HEK293T (cell line): ENCODE measurements at regions not wholly inside any gene's neighbourhood (a gene's known extent, or its start where the extent isn't known, plus 50 kb on each side); places are given as distances from the start of the nearest gene placed in this dataset.
"Not testable (repeated sequence)": the region's sequence is repeated elsewhere in the genome, so short reads cannot be mapped to it uniquely, and the experiment has no call there.

Experiments used
- CTCF ChIA-PET: fragments of 350-600 bp; formaldehyde crosslinking; extraction: SDS; loops from one replicate; lab custom pipeline; 2021; ENCODE audit warnings: antibody characterized with exemption, inconsistent platforms; lab: Yijun Ruan, JAX
- POLR2A ChIA-PET: fragments of 350-600 bp; formaldehyde crosslinking; extraction: SDS; loops from one replicate; lab custom pipeline; 2020; ENCODE audit warnings: antibody characterized with exemption, inconsistent platforms; lab: Yijun Ruan, JAX
- DNase-seq: peaks from one replicate; pipeline ENCODE4 v3.0.0; 2012; ENCODE audit warnings: mixed read lengths; ENCODE audit errors: extremely low spot score
- ARNT ChIP-seq: fragments of 450-650 bp; IDR thresholded peaks from 2 replicates; pipeline ENCODE4 v1.6.1; 2017; ENCODE audit warnings: mild to moderate bottlenecking
- BHLHE40 ChIP-seq: fragments of 450-650 bp; IDR thresholded peaks from 2 replicates; pipeline ENCODE4 v1.6.1; 2016; ENCODE audit warnings: mild to moderate bottlenecking, moderate library complexity, borderline replicate concordance
- CTBP1 ChIP-seq: fragments of 450-650 bp; IDR thresholded peaks from 2 replicates; pipeline ENCODE4 v1.6.1; 2016; ENCODE audit warnings: borderline replicate concordance
- ELF4 ChIP-seq: fragments of 450-650 bp; IDR thresholded peaks from 2 replicates; pipeline ENCODE4 v1.6.1; 2017; ENCODE audit warnings: antibody characterized with exemption
- FOXA1 ChIP-seq: fragments of 450-650 bp; IDR thresholded peaks from 2 replicates; pipeline ENCODE4 v1.6.1; 2016; ENCODE audit warnings: mild to moderate bottlenecking
- FOXK2 ChIP-seq: fragments of 450-650 bp; IDR thresholded peaks from 2 replicates; pipeline ENCODE4 v1.6.1; 2016; ENCODE audit warnings: mild to moderate bottlenecking
- FOXM1 ChIP-seq: fragments of 450-650 bp; IDR thresholded peaks from 2 replicates; pipeline ENCODE4 v1.6.1; 2017; ENCODE audit warnings: mild to moderate bottlenecking, borderline replicate concordance
- HDGF ChIP-seq: fragments of 450-650 bp; IDR thresholded peaks from 2 replicates; pipeline ENCODE4 v1.6.1; 2017; ENCODE audit warnings: antibody characterized with exemption, borderline replicate concordance
- L3MBTL2 ChIP-seq: fragments of 450-650 bp; conservative IDR thresholded peaks from 2 replicates; pipeline ENCODE4 v1.6.1; 2016; ENCODE audit warnings: mild to moderate bottlenecking
- LEF1 ChIP-seq: fragments of 450-650 bp; IDR thresholded peaks from 2 replicates; pipeline ENCODE4 v1.6.1; 2017; ENCODE audit warnings: mild to moderate bottlenecking, borderline replicate concordance
- NFRKB ChIP-seq: fragments of 450-650 bp; IDR thresholded peaks from 2 replicates; pipeline ENCODE4 v1.6.1; 2016; ENCODE audit warnings: mild to moderate bottlenecking, moderate library complexity
- SP1 ChIP-seq: fragments of 450-650 bp; IDR thresholded peaks from 2 replicates; pipeline ENCODE4 v1.6.1; 2017
- SUZ12 ChIP-seq: fragments of 450-650 bp; IDR thresholded peaks from 2 replicates; pipeline ENCODE4 v1.6.1; 2016; ENCODE audit warnings: mild to moderate bottlenecking
- TARDBP ChIP-seq: fragments of 450-650 bp; IDR thresholded peaks from 2 replicates; pipeline ENCODE4 v1.6.1; 2016
- ZNF384 ChIP-seq: fragments of 450-650 bp; IDR thresholded peaks from 2 replicates; pipeline ENCODE4 v1.6.1; 2016
- TF ChIP-seq, protein P1 (sequence below): fragments of 450-650 bp; IDR thresholded peaks from 2 replicates; pipeline ENCODE4 v1.6.1; 2016

DNA sequence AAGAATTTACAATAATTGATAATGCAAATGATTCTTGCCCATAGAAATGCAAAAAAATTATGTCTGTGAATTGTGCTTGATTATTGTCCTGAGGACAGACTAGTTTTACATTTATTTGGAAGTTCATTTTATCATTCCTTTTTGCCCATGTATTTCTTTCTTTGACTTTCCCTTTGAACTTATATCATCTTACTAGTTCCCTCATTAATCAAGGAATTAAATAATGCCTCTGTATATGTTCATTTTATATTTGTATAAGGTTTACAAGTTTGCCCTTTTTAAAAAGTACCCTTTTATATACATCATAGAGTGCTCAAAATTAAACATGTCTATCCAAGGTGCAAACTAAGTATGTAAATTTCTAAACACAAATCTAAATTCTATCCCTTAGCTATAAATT lies 501.6 kb downstream of the NTRK2 start:
- ChIA-PET POLR2A (no interaction called here), CTCF (no interaction called here)
- no peak for DNase-seq

DNA sequence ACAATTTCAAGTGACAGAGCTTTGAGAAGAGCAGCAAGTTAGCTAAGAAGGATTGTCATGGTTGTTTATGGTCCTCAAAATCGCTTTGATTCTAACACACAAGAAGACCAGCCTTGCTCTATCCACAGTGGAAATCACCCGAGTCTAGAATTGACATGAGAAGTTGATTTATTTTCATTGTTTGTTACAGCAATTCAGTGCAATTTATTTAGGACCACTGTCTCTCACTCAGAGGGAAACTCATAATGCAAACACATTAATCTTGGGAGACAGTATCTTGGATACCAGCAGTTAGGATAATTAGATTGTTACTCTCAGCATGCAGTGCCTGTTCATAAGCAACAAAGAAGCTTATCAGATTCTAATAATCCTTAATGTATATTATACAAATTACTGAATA lies 498.9 kb downstream of the NTRK2 start:
- TF ChIP-seq FOXA1, result no peak
- no peak for TF ChIP-seq SUZ12
- TF ChIP-seq L3MBTL2, result no peak
- TF ChIP-seq NFRKB, result no peak
- TF ChIP-seq LEF1, result no peak
- ChIA-PET CTCF (no interaction called here), POLR2A (no interaction called here)
- DNase-seq, result no peak

More for the DNA sequence above, 501.6 kb downstream of the NTRK2 start:
- no peak for TF ChIP-seq CTBP1
- TF ChIP-seq SP1, result no peak

DNA sequence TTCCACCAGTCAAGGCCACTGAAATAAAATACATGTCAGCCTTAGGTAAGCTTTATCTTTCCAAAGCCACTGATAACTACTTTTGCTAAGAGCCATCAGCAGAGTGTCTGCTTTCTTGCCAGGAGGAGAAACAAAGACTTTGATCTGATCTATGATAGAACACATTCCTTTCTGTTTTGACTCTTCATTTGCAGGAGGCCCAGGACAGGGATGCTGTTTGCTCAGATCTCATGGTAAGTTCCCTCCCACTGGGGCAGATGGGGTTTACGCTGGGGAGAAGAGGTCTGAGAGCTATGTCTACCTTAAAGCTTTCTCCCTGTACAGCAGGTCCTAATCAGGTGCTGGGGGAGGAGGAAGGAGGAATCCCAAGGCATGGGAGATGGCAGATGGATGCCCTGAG lies 497.6 kb downstream of the NTRK2 start:
- POLR2A ChIA-PET, result no interaction called here
- CTCF ChIA-PET, result no interaction called here
- no peak for DNase-seq
- TF ChIP-seq ELF4, result no peak
- no peak for TF ChIP-seq ZNF384
- TF ChIP-seq L3MBTL2, result no peak
- no peak for TF ChIP-seq HDGF
- no peak for TF ChIP-seq SUZ12
- no peak for TF ChIP-seq TARDBP
- TF ChIP-seq FOXK2, result no peak
- TF ChIP-seq, protein P1, sequence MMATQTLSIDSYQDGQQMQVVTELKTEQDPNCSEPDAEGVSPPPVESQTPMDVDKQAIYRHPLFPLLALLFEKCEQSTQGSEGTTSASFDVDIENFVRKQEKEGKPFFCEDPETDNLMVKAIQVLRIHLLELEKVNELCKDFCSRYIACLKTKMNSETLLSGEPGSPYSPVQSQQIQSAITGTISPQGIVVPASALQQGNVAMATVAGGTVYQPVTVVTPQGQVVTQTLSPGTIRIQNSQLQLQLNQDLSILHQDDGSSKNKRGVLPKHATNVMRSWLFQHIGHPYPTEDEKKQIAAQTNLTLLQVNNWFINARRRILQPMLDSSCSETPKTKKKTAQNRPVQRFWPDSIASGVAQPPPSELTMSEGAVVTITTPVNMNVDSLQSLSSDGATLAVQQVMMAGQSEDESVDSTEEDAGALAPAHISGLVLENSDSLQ, result no peak
- no peak for TF ChIP-seq LEF1

DNA sequence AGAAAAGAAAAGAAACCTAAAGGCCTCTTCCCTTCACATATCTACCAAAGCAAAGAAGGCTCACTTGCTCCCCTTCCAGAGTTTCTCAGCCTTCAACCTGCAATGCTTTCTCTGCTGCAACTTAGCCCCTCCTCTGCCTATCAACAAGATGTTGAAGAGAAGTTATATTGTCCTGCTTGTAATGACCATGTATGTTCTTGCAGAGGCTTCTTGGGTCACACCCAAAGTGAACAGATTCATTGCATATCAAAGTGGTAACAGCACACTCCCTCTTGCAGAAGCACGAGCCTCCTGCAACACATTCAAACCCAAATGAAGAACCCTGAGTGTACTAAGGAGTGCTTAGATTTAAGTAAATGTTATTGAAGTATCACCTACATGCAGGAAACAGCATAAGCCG lies 494.3 kb downstream of the NTRK2 start:
- no peak for DNase-seq
- ChIA-PET POLR2A (no interaction called here), CTCF (no interaction called here)
- no peak for TF ChIP-seq FOXM1
- TF ChIP-seq TARDBP, result no peak
- TF ChIP-seq FOXK2, result no peak
- no peak for TF ChIP-seq SP1
- no peak for TF ChIP-seq L3MBTL2
- TF ChIP-seq BHLHE40, result no peak
- no peak for TF ChIP-seq NFRKB
- TF ChIP-seq ARNT, result no peak
- no peak for TF ChIP-seq ZNF384

DNA sequence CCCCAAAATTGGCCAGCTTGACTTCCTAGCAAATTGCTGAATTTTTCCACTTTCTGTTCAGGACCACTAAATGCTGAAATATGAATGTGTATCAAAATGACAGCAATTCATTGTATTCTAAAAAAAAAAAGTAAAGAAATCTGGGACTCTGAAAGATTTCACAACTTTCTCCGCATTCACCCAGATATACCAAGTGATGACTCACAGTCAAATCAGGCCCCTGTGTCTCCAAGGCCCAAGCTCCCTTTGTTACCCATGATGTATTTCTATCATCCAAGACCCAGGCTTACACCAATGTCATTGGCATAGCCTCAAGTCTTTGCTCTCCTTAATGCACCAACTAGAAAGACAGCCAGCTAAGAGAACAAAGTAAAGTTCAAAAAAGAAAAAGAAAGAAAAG lies 493.9 kb downstream of the NTRK2 start:
- ChIA-PET POLR2A (no interaction called here), CTCF (no interaction called here)
- TF ChIP-seq ARNT (no peak), SUZ12 (no peak), SP1 (no peak)
- DNase-seq, result no peak

DNA sequence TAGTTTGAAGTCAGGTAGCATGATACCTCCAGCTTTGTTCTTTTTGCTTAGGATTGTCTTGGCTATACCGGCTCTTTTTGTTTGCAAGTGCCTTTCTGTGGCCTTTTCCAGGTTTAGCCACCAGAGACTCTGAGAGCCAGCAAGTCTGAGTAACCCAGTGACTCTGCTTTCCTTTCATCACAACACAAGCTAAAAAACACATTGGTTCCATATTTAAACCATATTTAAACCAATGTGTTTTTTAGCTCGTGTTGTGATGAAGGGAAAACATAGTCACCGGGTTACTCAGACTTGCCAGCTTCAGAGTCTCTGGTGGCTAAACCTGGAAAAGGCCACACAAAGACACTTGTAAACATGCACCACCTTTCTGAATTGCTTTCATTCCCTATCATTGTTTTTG lies 493.3 kb downstream of the NTRK2 start:
- ChIA-PET POLR2A (no interaction called here), CTCF (no interaction called here)
- TF ChIP-seq CTBP1, result no peak
- TF ChIP-seq, protein P1, result no peak
- no peak for TF ChIP-seq SP1
- TF ChIP-seq FOXA1, result no peak
- TF ChIP-seq ARNT, result no peak
- TF ChIP-seq TARDBP, result no peak
- no peak for TF ChIP-seq ZNF384
- TF ChIP-seq FOXK2, result no peak
- TF ChIP-seq BHLHE40, result no peak
- TF ChIP-seq LEF1, result no peak
- TF ChIP-seq FOXM1, result no peak
- TF ChIP-seq ELF4, result no peak
- no peak for TF ChIP-seq NFRKB
- DNase-seq, result no peak

DNA sequence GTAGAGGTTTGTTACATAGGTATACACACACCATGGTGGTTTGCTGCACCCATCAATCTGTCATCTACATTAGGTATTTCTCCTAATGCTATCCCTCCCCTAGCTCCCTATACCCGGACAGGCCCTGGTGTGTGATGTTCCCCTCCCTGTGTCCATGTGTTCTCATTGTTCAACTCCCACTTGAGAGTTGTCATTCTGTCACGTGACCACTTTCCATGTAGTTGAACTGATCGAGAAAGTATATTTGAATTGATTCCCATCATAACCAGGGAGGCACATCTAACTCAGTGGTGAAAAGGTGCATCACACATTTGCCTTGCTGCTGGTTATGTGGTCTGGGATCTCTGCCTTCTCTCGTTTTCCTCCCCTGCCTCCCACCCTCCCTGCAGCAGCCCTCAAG lies 491.4 kb downstream of the NTRK2 start:
- POLR2A ChIA-PET, DNase-seq, CTCF ChIA-PET: not testable (repeated sequence)

DNA sequence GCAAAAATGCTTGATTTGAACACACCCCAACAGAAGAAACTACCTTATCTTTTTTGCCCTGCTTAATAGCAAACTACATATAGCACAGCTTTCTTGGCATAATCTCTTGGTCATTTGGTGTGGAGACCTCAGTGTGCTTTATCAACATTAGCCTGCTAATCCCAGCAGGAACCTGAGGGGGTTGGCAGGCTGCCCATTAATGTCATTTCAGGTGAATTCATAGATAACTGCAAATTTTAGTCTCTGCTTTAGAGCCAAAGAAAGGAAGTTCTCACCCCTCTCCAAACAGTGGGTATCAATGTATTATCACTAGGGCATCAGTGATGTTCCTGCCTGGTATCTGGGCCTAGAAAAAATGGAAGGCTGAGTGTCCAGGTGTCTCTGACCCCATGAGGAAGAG lies 489.0 kb downstream of the NTRK2 start:
- no peak for TF ChIP-seq L3MBTL2
- no peak for TF ChIP-seq SP1
- TF ChIP-seq, protein P1, result no peak
- no peak for TF ChIP-seq FOXK2
- TF ChIP-seq ARNT, result no peak
- no peak for TF ChIP-seq FOXM1
- POLR2A ChIA-PET, result no interaction called here
- DNase-seq, result no peak
- CTCF ChIA-PET, result no interaction called here
